HG02588 (cell line): ENCODE measurements at regions not wholly inside any gene's neighbourhood (a gene's known extent, or its start where the extent isn't known, plus 50 kb on each side); places are given as distances from the start of the nearest gene placed in this dataset.
"Not testable (repeated sequence)": the region's sequence is repeated elsewhere in the genome, so short reads cannot be mapped to it uniquely, and the experiment has no call there.

ENCODE experiments used
- ATAC-seq: cut with Tn5 transposase; IDR thresholded peaks from one replicate; pipeline ENCODE4 v1.9.1; 2021; ENCODE audit warnings: mild to moderate bottlenecking, moderate library complexity; ENCODE audit not compliant: unreplicated experiment

GRCh38 chr4:49222810-49223209 lies 236.7 kb downstream of the CWH43 start:
- not testable (repeated sequence) for ATAC-seq

DNA sequence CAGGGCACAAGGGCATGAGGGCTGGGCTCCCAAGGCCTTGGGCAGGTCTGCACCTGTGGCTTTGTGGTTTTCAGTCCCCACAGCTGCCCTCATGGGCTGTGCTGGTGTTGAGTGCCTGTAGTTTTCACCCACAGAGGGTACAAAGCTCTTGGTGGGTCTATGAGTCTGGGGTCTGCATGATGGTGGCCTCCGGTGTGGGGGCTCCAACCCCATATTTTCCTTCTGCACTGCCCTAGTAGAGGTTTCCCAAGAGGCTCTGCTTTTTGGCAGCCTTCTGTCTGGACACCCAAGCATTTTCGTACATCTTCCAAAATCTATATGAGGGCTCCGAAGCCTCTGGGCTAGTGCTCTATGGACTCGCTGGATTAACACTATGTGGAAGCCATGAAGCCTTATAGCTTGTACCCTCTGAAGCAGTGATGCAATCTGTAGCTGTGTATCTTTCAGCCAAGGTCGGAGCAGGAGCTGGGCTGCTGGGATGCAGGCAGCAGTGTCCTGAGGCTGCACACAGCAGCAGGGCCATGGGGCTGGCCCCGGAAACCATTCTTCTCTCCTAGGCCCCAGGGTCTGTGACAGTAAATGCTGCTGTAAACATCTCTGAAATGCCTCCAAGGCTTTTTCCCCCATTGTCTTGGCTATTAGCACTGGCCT lies 240.3 kb downstream of the CWH43 start:
- ATAC-seq, result not testable (repeated sequence)

DNA sequence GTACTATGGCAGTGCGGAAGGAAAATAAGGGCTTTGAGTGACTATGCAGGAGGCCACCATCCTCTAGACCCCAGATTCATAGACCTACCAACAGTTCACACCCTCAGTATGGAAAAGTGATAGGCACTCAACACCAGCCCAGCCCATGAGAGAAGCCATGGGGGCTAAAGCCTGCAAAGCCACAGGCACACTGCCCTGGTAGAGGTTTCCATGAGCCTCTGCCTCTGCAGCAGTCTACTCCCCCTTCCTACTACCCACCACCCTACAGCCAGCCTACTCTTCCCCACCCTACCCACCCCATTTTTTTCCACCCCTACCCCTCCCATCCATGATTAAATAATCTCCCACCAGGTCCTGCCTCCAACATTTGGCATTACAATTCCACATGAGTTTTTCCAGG lies 241.9 kb downstream of the CWH43 start:
- ATAC-seq, result not testable (repeated sequence)

- not testable (repeated sequence) for ATAC-seq
These were observed 243.2 kb downstream of the CWH43 start for GRCh38 chr4:49229243-49229642.

- ATAC-seq, result not testable (repeated sequence)
These were observed 243.6 kb downstream of the CWH43 start for GRCh38 chr4:49229713-49230112.

DNA sequence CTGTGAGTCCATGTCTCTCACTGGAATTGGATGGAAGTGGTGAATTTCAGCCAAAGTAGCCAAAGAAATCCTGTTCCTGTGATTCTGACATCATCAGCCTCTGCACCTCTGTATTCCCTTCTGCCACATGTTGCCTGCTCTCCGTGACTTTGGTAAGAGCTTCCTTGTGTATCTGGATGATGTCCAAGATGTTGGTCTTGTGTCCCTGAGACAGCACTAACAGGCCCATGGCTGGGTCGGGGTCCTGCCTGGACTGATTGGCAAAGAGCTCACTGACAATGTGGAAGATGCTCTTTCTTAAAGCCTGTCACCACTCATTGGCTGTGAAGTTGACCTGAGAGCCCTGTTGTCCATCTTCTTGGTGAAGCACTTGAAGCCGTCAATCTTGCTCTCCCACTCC lies 247.3 kb downstream of the CWH43 start:
- ATAC-seq, result not testable (repeated sequence)

- not testable (repeated sequence) for ATAC-seq
These were observed 247.7 kb downstream of the CWH43 start for GRCh38 chr4:49233749-49234148.

DNA sequence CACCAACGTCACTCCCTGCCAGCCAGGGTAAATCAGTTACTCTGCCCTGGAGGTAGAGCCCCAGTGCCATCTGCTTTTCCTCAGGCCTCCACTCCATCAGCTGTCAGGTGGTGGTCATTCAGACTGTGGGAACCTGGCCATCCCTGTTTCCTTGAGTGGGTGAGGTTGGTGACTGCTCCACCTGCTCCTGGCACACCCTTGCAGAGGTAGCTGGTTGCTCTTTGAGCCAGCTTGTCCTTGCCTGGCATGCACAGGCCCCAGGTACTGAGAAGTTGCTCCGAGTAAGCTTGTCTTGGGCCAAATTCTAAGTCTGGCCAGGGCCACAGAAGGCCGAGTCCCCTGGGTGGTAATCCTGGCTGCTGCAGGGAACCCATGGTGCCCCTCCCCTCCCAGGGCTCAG lies 248.3 kb downstream of the CWH43 start:
- not testable (repeated sequence) for ATAC-seq

DNA sequence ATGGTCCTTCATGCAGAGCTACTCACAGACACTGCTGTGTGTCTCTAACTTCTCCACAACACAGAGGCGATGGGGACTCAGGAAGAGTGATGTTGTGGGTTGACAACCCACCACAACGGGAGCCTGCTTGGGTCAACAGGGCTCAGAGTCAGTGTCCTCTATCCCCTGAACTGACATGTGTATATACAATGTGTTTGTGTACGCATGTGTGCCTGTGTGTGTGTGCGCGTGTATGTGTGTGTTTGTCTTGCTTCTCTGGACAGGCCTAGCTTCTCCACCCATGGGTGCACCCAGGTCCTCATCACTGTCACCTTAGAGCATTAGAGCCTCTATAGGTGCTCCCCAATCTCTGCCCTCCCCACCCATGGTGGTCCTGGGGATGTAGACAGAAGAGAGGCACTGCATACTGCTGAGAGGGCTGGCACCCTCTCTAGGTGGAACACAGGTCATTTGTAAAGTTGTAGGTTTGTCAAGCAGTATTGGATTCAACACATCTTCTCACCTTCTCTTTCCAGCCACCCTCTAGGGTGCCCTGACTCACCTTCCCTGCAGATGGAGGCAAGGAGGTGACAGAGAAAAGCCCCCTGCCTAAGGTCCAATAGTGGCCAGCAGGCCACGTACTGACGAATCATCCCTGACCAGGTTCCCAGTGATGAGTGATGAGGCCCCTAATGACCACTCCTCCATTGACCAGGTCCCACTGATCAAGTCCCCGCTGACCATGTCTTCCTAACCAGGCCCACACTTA lies 249.5 kb downstream of the CWH43 start:
- ATAC-seq, result not testable (repeated sequence)

GRCh38 chr4:49236474-49236873 lies 250.4 kb downstream of the CWH43 start:
- ATAC-seq, result not testable (repeated sequence)

- not testable (repeated sequence) for ATAC-seq
These were observed 255.2 kb downstream of the CWH43 start for GRCh38 chr4:49241295-49241694.

DNA sequence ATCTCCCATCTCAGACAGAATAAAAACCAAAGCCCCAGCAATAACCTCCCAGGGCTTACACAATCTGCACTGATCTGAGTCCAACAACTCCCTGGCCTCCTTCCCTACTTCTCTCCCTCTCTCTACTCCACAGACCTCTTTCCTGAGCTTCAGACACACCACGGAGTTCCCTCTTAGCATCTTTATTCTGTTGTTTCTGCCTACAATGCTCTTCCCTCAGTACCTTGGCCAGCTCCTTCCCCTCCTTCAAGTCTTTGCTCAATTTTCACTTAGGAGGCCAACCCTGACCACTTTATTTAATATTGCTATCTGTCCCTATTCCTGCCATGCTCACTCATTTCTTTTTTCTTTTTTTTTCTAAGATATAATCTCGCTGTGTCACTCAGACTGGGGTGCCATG lies 276.7 kb downstream of the CWH43 start:
- not testable (repeated sequence) for ATAC-seq

DNA sequence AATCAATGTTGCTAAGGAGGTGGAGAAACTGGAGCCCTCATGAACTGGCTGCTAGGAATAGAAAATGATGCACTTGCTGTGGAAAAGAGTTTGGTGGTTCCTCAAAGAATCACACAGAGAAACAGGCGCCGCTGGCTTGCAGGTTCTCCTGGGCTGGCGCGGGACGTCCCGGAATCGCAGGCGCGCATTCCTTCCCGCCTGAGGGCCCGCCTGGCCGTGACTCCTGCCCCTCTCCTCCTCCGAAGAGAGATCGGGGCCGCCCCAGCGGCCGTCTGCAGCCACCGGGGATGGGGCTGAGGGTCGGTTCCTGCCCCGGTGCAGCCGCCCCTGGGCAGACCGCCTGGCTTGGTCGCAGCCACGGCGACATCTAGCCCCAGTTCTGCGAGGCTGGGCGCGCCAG lies 284.4 kb downstream of the CWH43 start:
- ATAC-seq, result not testable (repeated sequence)

- not testable (repeated sequence) for ATAC-seq
These were observed 284.8 kb downstream of the CWH43 start for GRCh38 chr4:49270912-49271311.

GRCh38 chr4:49285905-49286304 lies 299.8 kb downstream of the CWH43 start:
- not testable (repeated sequence) for ATAC-seq

GRCh38 chr4:49286926-49287745 lies 301.1 kb downstream of the CWH43 start:
- ATAC-seq, result not testable (repeated sequence)

GRCh38 chr4:49287893-49288292 lies 301.8 kb downstream of the CWH43 start:
- ATAC-seq, result not testable (repeated sequence)

GRCh38 chr4:49288796-49289195 lies 302.7 kb downstream of the CWH43 start:
- not testable (repeated sequence) for ATAC-seq

DNA sequence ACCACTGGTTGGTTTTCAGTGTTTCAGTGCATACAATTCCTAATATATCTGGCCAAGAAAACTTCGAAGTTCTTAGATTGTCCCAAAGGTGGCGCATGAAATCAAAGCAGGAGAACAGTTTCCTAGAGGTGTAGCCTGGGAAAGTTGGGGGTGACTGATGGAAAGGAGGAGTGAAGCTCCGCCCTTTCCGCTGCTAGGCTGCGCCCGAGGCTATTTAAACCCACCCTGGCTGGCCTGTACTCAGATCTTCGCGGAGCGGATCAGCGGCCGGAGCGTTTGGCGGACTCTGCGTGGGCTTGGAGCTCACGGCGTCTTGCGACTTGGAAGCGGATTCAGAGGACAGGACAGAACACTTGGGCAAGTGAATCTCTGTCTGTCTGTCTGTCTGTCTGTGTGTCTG lies 328.7 kb downstream of the CWH43 start:
- not testable (repeated sequence) for ATAC-seq

DNA sequence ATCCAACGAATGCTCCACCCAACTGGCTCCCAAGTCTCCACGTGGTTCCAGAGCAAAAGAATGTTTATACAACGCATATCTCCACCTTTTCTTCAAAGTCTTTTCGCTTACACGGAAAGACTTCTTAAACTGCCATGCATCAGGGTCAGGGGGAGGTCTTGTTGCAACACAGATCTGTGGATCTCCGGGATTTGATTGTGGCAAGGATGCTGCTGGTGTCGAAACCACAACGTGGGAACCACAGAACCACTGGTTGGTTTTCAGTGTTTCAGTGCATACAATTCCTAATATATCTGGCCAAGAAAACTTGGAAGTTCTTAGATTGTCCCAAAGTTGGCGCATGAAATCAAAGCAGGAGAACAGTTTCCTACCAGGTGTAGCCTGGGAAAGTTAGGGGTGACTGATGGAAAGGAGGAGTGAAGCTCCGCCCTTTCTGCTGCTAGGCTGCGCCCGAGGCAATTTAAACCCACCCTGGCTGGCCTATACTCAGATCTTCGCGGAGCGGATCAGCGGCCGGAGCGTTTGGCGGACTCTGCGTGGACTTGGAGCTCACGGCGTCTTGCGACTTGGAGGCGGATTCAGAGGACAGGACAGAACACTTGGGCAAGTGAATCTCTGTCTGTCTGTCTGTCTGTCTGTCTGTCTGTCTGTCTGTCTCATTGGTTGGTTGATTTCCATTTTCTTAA lies 334.8 kb downstream of the CWH43 start:
- ATAC-seq, result not testable (repeated sequence)
